OCI-LY3 (cell line): ENCODE measurements at regions not wholly inside any gene's neighbourhood (a gene's known extent, or its start where the extent isn't known, plus 50 kb on each side); places are given as distances from the start of the nearest gene placed in this dataset.

ENCODE experiments used
- EZH2phosphoT487 ChIP-seq: fragments of 200-600 bp; shearing (Covaris generic); IDR thresholded peaks from 2 replicates; pipeline ENCODE4 v1.6.1; 2018; ENCODE audit warnings: antibody characterized with exemption, mixed run types, low read depth
- TF ChIP-seq, protein P1 (sequence below): fragments of 200-600, 300-600 bp; sonication (generic); IDR thresholded peaks from 2 replicates; pipeline ENCODE4 v1.5.1; 2014; ENCODE audit warnings: antibody characterized with exemption, low read length, low read depth

DNA sequence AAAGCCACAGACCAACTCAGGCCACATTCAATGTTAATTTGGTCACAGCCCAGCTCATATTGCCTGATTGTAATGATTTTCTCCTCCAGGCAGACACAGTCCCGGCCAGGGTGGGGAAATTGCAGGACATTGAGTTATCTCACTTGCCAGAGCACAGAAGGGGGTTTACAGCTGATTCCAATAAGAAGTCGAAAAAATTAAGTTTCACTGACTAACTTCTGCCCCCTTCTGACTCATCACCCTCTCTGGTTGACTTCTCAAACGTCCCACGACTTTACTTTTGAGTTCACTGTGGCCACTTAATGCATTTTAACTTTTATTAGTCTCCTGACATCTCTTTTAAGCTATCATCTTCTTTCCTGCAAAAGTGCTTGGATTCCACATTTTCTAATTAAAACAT is 321.4 kb upstream of the WWC1 start:
- TF ChIP-seq, protein P1, sequence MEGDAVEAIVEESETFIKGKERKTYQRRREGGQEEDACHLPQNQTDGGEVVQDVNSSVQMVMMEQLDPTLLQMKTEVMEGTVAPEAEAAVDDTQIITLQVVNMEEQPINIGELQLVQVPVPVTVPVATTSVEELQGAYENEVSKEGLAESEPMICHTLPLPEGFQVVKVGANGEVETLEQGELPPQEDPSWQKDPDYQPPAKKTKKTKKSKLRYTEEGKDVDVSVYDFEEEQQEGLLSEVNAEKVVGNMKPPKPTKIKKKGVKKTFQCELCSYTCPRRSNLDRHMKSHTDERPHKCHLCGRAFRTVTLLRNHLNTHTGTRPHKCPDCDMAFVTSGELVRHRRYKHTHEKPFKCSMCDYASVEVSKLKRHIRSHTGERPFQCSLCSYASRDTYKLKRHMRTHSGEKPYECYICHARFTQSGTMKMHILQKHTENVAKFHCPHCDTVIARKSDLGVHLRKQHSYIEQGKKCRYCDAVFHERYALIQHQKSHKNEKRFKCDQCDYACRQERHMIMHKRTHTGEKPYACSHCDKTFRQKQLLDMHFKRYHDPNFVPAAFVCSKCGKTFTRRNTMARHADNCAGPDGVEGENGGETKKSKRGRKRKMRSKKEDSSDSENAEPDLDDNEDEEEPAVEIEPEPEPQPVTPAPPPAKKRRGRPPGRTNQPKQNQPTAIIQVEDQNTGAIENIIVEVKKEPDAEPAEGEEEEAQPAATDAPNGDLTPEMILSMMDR: 0 out of 2 replicates have a peak, but pooled peaks have one; percentile 13
- no peak for TF ChIP-seq EZH2phosphoT487
